ENCODE measurements at regions not wholly inside any gene's neighbourhood (a gene's known extent, or its start where the extent isn't known, plus 50 kb on each side); places are given as distances from the start of the nearest gene placed in this dataset.
A peak's percentile ranks its signal among the peaks of the same experiment; 100 is the strongest.

DNA sequence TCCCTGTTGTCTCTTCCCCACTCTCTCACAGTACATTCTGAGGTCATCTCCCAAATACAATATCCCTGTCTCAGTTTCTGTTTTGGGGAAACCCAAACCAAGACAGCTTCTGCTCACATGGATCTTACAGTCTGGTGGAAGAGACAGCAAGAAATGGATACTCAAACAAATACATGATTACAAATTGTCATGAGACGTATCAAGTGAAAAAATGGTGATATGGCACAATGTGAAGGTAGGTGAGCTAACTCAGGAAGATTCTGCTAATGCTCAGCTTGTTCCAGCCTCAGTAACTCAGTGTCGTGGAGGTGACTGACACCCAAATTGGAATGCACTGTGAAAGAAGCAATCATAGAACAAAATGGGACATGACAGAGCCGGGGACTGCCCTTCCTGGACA lies 68.3 kb downstream of the CHST1 start:
- no peak for DNase-seq (ENCODE audit: low spot score)

DNA sequence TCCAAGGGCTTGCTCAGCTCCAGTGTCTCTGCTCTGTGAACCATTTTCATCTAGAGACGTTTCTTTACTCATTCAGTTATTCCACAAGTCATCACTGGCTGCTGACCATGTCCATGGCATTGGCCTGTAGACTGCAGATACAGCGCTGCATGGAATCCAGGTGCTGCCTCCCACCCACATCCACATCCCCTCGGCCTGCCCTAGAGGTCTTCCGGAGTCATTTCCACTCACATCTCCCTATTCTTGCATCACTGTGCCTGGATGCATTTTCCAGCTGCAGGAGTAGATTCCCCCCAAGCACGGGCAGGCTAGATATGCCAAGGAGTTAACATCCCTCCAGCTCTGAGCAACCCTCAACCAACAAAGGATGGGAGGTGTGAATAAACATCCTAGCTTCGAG lies 68.9 kb downstream of the CHST1 start:
- DNase-seq (ENCODE audit: low spot score): no peak

DNA sequence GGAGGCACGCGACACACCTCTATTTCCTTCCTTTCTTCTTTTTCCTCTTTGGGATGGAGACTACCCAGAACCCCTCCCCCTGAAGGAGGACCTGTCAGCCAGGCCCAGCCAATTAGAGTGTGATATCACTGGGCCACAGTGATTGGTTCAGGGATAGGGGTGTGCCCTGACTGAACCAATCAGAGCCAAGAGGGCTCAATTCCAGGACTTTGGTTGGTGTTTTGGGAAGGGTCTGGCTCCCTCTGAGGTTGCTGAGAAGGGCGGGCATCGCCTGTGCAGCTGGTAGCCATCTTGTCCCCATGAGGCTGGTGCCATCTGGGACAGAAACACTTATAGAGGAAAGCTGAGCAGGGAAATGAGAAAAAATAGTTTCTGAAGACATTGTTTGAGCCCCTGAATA lies 71.4 kb downstream of the CHST1 start:
- DNase-seq (ENCODE audit: low spot score): no peak

DNA sequence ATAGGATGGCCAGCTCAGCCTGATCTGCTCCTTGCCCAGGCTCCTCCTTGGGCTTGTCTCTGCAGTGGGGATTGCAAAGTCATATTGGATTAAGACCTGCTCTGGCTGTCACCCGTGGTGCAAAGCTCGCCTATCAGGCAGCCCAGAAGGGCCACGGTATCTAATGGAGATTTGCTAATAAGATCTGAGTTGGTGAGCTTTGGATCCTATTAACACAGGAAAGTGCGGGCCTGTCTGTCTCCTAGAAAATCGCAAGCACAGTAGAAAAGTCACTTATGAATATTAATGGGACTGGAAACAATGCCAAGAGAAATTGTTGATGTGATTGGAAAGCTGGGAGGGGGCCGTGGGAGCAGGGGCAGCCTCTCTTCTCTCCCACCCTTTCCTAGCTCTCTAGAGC lies 72.8 kb downstream of the CHST1 start:
- no peak for DNase-seq (ENCODE audit: low spot score)

DNA sequence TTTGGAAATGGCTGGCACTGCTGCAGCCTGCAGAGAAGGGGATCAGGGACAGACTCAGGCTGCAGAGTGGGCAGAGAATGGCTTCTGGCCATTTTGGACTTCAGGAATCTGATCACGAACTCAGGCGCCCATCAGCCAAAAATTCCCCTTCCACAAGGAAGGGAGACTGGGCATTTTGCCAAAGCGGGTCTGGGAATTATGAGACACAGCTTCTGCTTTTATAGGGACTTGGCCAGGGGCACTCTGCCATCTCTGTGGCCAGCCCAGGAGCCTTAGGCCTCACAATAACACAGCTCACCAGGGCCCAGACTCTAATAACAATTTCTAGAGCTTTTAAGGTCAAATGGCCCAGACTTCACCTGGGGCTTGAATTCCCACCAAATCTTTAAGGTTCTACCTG lies 74.7 kb downstream of the CHST1 start:
- DNase-seq (ENCODE audit: low spot score): no peak

DNA sequence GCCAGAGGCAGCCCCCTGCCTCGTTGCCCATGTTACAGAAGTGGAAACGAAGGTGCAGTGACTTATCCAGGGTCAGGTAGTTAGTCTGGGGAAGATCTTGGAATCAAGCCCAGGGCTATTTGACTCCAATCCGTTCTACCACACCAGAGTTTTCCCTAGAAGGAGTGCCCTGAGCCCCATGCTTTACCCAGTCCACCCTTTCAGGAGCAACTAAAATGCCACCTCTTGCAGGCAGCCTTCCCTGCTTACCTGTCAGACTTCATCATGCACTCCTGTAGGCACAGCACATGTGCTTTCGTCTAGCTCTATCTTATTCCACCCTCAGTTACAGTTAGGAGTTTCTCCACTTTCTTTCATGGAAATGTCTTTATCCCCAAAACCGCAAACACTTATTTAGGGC lies 80.2 kb downstream of the CHST1 start:
- DNase-seq (ENCODE audit: low spot score): no peak

DNA sequence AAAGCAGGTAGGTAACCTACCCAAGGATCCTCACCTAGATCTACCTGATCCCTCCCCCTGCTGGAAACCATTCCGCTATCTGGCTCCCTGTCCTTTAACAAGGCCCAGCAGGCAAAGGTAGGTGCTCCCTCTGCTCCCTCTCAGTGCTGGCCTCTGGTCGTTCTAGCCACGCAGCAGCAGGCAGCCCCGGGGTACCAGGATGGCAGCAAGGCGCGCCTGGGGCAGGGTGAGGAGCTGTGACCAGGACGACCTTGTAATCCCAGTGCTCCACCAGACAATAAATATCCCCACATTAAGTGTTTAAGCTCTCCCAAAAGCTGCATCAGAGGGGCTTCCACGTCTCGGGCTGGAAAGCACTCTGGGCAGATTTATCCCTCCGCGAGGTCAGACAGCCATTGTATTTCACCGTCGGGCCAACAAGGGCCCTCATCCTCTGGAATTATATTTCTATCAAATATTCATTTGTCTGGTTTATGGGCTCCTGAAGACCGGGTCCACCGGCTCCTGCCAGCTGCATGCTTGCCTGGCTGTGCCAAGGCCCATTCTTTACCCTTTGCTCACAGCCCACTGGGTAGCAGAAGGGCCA lies 81.3 kb downstream of the CHST1 start:
- DNase-seq (ENCODE audit: low spot score): no peak

DNA sequence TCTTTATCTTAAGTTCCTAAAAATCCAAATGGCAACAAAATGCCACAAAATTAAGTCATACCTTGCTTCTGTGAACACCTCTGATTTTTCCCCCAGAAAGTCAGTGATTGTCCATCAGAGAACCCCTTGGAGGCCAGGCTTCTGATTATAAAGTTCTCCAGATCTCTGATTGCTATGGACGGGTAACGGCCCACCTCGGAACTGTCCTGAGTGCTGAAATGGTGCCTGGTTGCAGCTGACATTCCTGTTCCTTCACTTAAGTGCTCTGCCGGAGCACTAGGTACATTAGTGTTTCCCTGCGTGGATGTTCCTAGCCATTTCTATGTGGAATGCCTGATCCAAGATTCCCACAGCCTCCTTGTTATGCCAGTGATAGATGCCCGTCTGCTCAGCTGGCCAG lies 85.0 kb downstream of the CHST1 start:
- peak; percentile 54 for DNase-seq (ENCODE audit: low spot score)

DNA sequence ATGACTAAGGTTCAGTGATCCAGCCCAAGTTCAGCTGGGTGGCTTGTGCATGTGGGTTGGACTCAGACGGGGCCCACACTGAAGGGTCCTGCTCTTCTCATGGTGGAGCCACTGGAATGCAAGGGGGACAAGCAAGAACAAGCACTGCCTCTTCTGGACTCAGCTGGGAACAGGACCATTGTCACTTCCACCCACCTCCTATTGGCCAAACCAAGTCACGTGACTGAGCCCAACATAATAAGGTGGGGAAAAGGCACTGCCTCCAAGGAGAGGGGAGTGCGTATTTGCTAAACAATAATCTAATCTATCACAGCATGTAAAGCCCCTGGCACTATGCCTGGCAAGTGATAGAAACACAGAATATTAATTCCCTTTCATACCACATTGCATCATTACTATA lies 87.1 kb downstream of the CHST1 start:
- DNase-seq (ENCODE audit: low spot score): no peak

DNA sequence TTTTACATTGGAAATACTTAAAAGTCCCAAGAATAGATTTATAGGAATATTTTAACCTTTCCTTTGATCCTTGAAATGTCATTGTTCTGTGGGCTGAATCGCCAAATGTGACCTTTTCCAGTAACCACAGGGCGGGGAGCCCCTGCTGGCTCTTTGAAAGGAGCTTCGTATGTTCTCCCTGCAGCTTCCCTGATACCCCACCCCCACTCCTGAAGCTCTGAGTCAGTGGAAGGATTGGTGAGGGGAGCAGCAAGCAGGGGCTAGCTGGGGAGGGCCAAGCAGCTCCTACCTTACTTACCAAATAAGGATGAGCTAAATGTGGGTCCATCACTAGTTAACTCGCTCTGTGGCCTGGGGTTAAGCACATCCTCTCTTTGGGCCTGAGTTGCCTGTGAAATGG lies 87.7 kb downstream of the CHST1 start:
- DNase-seq (ENCODE audit: low spot score): no peak

DNA sequence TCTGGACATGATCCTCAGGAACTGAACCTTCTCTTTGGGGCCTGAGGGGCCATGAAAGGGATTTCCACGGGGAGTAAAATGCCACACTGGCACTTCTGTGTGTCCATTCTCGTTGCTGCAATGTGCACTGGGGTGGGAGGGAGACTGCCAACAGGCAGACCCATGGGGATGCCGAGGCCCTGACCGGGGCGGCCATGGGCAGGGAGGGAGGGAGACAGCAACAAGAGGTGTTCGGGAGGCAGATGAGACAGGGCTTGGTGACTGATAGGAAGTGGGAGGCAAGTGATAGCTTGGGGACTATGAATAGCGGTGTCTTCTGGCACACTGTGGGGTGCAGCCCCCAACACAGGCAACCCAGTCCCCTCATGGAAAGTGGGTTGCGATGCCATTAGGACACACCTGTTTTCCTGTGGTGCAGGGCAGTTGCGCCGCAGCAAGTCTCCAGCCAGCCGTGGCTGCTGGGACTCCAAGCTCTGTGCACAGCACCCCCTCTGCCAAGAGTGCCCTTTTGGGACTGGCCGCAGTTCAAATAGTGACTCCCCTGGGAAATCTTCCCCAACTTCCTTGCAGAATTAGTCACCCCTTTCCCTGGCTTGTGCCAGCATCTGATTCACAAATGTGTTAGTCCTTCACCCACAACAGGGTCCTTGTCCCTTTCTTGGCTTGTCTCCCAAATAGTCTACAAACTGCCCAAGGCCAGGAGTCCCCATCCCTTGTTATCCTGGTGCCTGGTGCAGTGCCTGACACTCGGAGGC lies 88.8 kb downstream of the CHST1 start:
- no peak for DNase-seq (ENCODE audit: low spot score)

DNA sequence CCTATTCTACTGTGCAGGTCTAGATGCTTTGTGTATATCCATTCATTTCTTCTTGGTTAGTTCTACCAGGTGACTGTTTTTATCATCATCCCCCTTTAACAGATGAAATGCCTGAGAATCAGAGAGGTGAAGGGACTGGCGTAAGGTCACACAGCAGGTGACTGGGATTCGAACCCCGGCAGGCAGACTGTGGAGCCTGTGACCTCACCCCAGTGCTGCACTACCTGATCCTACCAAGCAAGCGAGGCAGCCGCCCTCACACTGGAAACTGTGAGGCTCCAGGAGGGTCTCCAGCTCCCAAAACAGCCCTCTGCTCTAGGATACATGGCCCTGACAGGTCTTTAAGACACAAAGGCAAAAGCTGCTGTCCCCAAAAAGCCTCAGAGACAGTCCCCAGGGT lies 91.7 kb downstream of the CHST1 start:
- DNase-seq (ENCODE audit: low spot score): no peak

DNA sequence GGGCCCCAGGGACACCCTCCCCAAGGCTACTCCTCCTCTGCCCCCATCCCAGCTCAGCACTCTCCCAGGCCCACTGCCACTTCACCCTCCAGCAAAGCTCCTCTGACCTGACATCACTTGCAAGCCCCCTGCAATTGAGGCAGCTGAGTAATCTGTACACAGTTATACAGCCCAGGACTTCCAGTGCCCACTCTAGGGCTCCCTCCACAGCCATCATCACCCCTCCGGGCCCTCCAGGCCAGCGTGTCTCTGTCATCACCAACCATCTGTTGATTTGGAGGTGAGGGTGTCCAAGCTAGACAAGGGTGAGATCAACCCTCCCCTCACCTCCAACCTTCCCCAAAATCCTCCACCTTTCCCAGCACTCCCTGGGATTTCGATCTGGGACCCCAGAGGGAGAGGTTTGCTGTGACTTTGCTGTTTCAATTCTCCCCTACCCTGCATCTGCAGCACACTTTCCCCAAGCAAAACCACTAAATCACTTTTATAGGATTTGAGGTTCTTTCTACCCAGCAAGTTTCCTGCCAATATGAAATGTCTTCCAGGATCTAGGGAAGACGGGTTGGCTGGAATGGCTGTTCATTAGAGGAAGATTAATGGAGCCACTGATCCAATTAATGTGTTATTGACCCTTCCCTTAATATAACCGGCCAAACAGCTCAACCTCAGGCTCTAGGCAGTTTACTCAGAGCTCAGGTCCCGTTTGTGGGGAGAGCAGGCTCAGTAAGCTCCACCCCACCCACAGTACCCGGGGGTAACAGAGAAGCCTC lies 92.9 kb downstream of the CHST1 start:
- DNase-seq (ENCODE audit: low spot score): no peak

DNA sequence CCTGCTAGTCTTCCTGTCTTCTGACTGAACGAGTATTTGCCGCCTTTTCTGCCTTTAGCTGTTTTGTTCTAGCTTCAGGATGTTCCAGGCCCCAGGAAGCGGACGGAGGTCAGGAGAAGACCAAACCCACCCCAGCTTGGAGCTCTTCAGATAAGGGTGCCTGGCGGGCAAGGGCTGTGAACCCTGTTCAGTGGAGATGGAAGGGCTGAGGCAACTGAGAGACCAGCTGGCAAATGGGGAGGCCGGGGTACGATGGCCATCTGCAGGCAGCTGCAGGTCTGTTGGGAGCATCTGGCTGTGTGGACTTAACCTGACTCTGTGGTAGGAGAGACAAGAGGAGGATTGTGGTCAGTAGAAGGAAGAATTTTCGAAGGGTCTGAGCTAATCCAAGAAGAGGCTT lies 95.6 kb downstream of the CHST1 start:
- DNase-seq (ENCODE audit: low spot score): no peak

DNA sequence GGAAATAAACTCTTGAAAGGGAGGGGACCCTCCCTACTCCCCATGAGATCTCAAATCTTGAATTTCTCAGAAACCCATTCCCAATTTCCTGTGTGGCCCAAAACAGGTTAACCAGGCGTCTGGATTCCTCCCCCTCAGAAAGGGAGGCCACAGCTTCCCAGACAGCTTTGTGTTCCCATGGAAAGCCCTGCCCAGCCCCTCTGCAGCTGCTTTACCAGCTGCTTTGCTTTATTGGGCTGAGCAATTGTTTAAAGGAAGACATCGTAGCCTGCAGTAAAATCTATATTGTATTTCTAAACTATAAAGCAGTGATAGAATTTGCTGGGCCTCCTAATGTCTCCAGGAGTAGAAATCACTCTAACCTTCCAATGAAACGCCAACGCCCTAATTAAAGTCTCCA lies 97.4 kb downstream of the CHST1 start:
- peak; percentile 9 for DNase-seq (ENCODE audit: low spot score)

DNA sequence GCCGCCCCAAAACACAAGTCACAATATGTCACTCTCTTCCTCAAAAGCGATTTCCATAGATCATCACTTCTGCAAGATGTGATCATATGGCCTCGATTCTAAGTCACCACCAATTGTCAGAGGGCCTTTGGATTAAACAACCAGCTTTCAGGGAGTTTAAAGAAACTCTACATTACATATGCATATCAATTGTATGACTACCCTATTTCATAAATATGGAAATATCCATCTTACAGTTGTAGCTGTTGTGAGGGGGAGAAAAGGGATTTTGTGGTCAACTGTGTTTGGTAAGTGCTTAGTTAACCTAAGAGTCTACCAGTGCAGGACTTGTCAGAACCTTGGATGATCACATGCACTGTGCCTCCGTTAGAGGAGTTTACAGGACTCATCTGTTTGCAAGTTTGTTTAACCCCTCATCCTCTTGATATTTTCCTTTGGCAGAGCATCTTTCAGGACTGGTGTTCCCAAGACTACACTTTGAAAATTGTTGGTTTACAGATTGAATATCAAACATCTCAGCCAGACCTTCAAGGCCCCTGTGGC lies 99.9 kb downstream of the CHST1 start:
- no peak for DNase-seq (ENCODE audit: low spot score)

DNA sequence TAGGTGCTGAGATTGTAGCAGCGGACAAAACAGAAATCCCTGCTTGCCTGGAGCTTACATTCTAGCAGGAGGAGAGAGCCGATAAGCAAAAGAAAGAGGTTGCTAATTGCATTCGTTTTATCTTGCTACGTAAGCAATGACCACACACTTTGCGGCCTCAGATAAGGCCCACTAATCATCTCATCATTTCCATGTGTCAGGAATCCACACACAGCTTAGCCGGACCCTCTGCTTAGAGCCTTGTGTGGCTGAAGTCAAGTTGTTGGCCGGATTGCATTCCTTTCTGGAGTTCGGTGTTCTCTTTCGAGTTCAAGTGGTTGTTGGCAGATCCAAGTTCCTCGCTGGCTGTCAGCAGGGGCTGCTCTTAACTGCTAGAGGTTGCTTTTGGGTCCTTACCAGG lies 101.6 kb downstream of the CHST1 start:
- DNase-seq (ENCODE audit: low spot score): no peak

DNA sequence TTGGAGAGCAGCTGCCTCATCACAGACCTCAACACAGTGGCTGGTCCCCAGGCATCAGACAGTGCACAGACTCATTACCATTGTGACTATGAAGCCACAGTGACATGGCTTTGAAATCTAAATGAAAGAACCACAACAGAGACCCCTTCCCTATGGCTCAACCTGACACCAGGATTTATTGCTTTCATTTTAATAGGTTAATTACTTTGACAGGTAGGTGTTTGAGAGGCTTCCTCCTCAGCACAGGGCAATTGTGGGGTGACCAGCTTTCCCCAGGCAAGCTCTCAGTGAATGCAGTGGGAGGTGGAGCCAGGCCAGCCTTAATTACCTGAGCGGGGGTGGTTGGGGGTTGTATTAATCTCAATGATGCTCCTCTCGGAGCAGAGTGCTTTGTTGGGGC lies 102.3 kb downstream of the CHST1 start:
- no peak for DNase-seq (ENCODE audit: low spot score)

DNA sequence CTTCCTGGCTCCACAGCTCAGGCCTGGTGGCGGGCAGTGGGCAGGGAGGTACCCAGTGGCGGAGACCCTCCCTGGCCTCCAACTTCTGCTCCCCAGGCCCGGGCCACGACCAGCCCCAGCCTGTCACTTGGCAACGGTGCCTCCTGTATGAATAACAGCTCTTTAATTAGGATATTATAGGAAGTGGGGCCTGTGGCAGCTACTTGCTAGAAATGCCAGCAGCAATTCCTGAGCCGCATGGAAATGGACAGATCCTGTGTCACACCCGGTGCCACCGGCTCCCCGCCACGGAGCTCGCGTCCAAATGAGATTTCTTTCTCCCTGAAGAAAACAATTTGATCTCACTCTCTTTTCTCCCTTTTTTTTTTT lies 104.5 kb downstream of the CHST1 start:
- no peak for DNase-seq (ENCODE audit: low spot score)

DNA sequence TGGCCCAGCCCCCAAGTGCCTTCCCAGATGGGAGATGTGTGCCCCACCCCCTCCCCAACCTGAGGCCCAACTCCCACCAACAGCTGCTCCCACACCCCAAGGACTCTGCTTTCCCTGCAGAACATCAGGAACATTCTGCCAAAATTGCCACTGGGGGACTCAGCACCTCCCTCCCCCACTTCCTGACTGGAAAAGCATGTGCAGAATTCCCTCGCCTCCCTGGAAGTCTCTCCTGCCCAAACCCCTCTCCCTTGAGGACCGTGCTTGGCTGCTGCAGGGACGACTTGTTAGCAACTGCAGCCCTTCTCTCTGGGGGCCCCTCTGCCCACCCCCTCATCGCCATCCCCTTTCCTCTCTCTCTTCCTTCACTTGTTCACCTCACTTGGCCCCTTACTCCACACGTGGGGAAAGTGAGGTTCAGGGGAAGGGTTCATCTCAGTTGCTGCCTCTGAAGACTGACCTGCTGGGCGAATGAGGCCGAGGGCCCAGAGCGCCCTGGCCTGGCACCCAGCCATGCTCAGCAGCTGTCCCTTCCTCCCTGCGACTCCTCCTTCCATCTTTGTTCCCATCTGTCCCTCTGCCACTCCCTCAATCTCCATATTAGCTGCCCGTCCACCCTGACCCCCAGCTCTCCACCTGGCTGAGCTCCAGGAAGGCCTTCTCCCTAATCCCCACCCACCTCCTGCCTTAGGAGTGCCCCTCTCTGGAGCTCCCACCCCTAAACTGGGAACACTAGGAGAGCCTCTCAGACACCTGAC lies 105.1 kb downstream of the CHST1 start:
- no peak for DNase-seq (ENCODE audit: low spot score)

DNA sequence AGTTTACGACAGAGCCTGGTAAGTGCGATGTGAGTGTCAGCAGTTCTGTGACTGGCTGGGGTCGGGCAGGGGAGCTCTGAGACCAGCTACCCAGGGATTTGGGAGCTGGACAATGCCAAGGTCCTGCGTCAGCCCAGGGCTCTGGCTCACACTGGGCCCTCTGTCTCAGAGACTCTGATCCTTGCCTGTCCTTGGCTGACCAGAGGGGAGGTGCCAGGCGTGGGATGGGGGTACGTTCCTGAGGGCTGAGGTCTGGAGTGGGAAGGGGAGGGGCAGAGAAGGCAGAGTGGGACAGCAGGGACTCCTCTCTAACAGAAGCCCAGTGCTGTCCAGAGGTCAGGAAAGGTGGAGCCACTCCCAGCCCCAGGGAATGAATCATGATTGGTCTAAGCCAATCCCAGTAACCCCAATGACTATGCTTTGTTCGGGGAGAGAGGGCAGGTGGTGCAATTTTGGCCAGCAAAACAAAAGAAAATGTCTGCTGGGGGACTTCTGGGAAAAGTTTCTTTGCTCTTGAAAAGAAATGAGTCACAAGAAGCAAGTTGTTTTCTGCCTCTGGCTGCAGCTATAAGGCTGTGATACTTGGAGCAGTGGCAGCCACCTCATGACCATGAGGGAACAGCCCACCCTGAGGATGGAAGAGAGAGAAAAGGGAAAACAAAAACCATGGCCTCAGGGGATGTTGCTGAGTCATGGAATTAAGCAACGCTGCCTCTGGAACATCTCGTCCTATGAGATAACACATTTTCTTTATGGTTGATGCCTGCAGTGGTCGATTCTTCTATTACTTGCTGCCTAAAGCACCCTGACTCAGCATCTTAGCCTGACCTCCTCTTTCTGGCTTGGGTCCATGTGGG lies 108.3 kb downstream of the CHST1 start:
- DNase-seq (ENCODE audit: low spot score): no peak
